ENCODE measurements at regions not wholly inside any gene's neighbourhood (a gene's known extent, or its start where the extent isn't known, plus 50 kb on each side); places are given as distances from the start of the nearest gene placed in this dataset.

GRCh38 chr5:15260356-15261268, 239.4 kb upstream of the FBXL7 start:
- no peak for DNase-seq

- DNase-seq = no peak
Measured at GRCh38 chr5:15256485-15256884, 243.5 kb upstream of the FBXL7 start.

- no peak for DNase-seq
Measured at GRCh38 chr5:15255576-15255975, 244.4 kb upstream of the FBXL7 start.

- DNase-seq = no peak
Measured at GRCh38 chr5:15254607-15255006, 245.4 kb upstream of the FBXL7 start.

GRCh38 chr5:15252331-15252730, 247.6 kb upstream of the FBXL7 start:
- DNase-seq = no peak

- DNase-seq = no peak
Measured at GRCh38 chr5:15249152-15249551, 250.8 kb upstream of the FBXL7 start.

GRCh38 chr5:15248731-15249130, 251.2 kb upstream of the FBXL7 start:
- DNase-seq = no peak

- DNase-seq = no peak
Measured at GRCh38 chr5:15245913-15246312, 254.1 kb upstream of the FBXL7 start.

- no peak for DNase-seq
Measured at GRCh38 chr5:15243301-15244020, 256.5 kb upstream of the FBXL7 start.

GRCh38 chr5:15241216-15241821, 258.7 kb upstream of the FBXL7 start:
- no peak for DNase-seq

GRCh38 chr5:15238006-15238405, 262.0 kb upstream of the FBXL7 start:
- DNase-seq = no peak

GRCh38 chr5:15236911-15237508, 263.0 kb upstream of the FBXL7 start:
- no peak for DNase-seq

- no peak for DNase-seq
Measured at GRCh38 chr5:15234911-15235310, 265.1 kb upstream of the FBXL7 start.

- DNase-seq = no peak
Measured at GRCh38 chr5:15234366-15234765, 265.6 kb upstream of the FBXL7 start.

GRCh38 chr5:15233566-15233965, 266.4 kb upstream of the FBXL7 start:
- no peak for DNase-seq

- no peak for DNase-seq
Measured at GRCh38 chr5:15222156-15222555, 277.8 kb upstream of the FBXL7 start.

GRCh38 chr5:15220642-15221173, 279.3 kb upstream of the FBXL7 start:
- no peak for DNase-seq

GRCh38 chr5:15215056-15215455, 284.9 kb upstream of the FBXL7 start:
- no peak for DNase-seq

GRCh38 chr5:15214010-15214409, 286.0 kb upstream of the FBXL7 start:
- DNase-seq = no peak

- DNase-seq = no peak
Measured at GRCh38 chr5:15209053-15209762, 290.8 kb upstream of the FBXL7 start.

- no peak for DNase-seq
Measured at GRCh38 chr5:15206133-15206532, 293.8 kb upstream of the FBXL7 start.

- DNase-seq = no peak
Measured at GRCh38 chr5:15203376-15203775, 296.6 kb upstream of the FBXL7 start.
